SK-N-SH treated with all-trans-retinoic acid at 6 μM for 48 hours (cell line): ENCODE measurements at regions not wholly inside any gene's neighbourhood (a gene's known extent, or its start where the extent isn't known, plus 50 kb on each side); places are given as distances from the start of the nearest gene placed in this dataset.
"Not testable (repeated sequence)": the region's sequence is repeated elsewhere in the genome, so short reads cannot be mapped to it uniquely, and the experiment has no call there.

ENCODE experiments used
- ATAC-seq: fragments of 200-7000 bp; cut with Tn5 transposase; 3 replicates; pipeline ENCODE4 v1.9.1; 2020; ENCODE audit warnings: mild to moderate bottlenecking, moderate library complexity
- ARNTL ChIP-seq: fragments of 450-650 bp; formaldehyde crosslinking; IDR thresholded peaks from 2 replicates; pipeline ENCODE4 v1.5.0; 2020; ENCODE audit warnings: low read depth, mild to moderate bottlenecking, moderate library complexity, borderline replicate concordance
- BACH2 ChIP-seq: fragments of 250-450 bp; sonication (Bioruptor Pico); IDR thresholded peaks from 2 replicates; pipeline ENCODE4 v1.9.0; 2021; ENCODE audit warnings: mild to moderate bottlenecking, borderline replicate concordance
- CSDC2 ChIP-seq: fragments of 250-450 bp; sonication (Bioruptor Pico); IDR thresholded peaks from 2 replicates; pipeline ENCODE4 v1.5.0; 2020; ENCODE audit warnings: mild to moderate bottlenecking, moderate library complexity
- CSRNP3 ChIP-seq: fragments of 250-450 bp; sonication (Bioruptor Pico); IDR thresholded peaks from 2 replicates; pipeline ENCODE4 v1.5.1; 2021; ENCODE audit warnings: mild to moderate bottlenecking, moderate library complexity
- ESRRG ChIP-seq: fragments of 250-450 bp; sonication (Bioruptor Pico); IDR thresholded peaks from 2 replicates; pipeline ENCODE4 v1.6.1; 2021; ENCODE audit warnings: mild to moderate bottlenecking
- GLIS3 ChIP-seq: fragments of 250-450 bp; sonication (Bioruptor Pico); IDR thresholded peaks from 2 replicates; pipeline ENCODE4 v1.5.0; 2020; ENCODE audit warnings: mild to moderate bottlenecking, moderate library complexity
- ISL1 ChIP-seq: fragments of 250-450 bp; sonication (Bioruptor Pico); IDR thresholded peaks from 2 replicates; pipeline ENCODE4 v2.1.2; 2022; ENCODE audit warnings: mild to moderate bottlenecking, moderate library complexity
- OSR1 ChIP-seq: fragments of 250-450 bp; sonication (Bioruptor Pico); IDR thresholded peaks from 2 replicates; pipeline ENCODE4 v1.8.0; 2022; ENCODE audit warnings: moderate library complexity, mild to moderate bottlenecking, inconsistent platforms
- POU6F1 ChIP-seq: fragments of 250-450 bp; sonication (Bioruptor Pico); IDR thresholded peaks from 2 replicates; pipeline ENCODE4 v1.8.0; 2021; ENCODE audit warnings: low read depth, mild to moderate bottlenecking, moderate library complexity, borderline replicate concordance
- PPARA ChIP-seq: fragments of 250-450 bp; sonication (Bioruptor Pico); IDR thresholded peaks from 2 replicates; pipeline ENCODE4 v1.5.0; 2020; ENCODE audit warnings: mild to moderate bottlenecking, borderline replicate concordance
- RARB ChIP-seq: fragments of 250-450 bp; sonication (Bioruptor Pico); IDR thresholded peaks from 2 replicates; pipeline ENCODE4 v1.8.0; 2021; ENCODE audit warnings: mild to moderate bottlenecking, moderate library complexity
- SNAI2 ChIP-seq: fragments of 250-450 bp; sonication (Bioruptor Pico); IDR thresholded peaks from 2 replicates; pipeline ENCODE4 v1.5.0; 2020; ENCODE audit warnings: mild to moderate bottlenecking, moderate library complexity
- TOX ChIP-seq: fragments of 250-450 bp; sonication (Bioruptor Pico); IDR thresholded peaks from 2 replicates; pipeline ENCODE4 v1.8.0; 2021; ENCODE audit warnings: mild to moderate bottlenecking, moderate library complexity, borderline replicate concordance
- ZC3H10 ChIP-seq: fragments of 250-450 bp; sonication (Bioruptor Pico); IDR thresholded peaks from 2 replicates; pipeline ENCODE4 v1.5.1; 2021; ENCODE audit warnings: mild to moderate bottlenecking, moderate library complexity
- ZFP3 ChIP-seq: fragments of 250-450 bp; sonication (Bioruptor Pico); IDR thresholded peaks from 2 replicates; pipeline ENCODE4 v1.5.0; 2020; ENCODE audit warnings: mild to moderate bottlenecking, moderate library complexity
- ZFP30 ChIP-seq: fragments of 450-650 bp; formaldehyde crosslinking; IDR thresholded peaks from 2 replicates; pipeline ENCODE4 v1.5.0; 2022; ENCODE audit warnings: mild to moderate bottlenecking, moderate library complexity
- ZNF565 ChIP-seq: fragments of 450-650 bp; formaldehyde crosslinking; conservative IDR thresholded peaks from 2 replicates; pipeline ENCODE4 v1.5.0; 2020; ENCODE audit warnings: low read depth, mild to moderate bottlenecking, moderate library complexity
- ZNF70 ChIP-seq: fragments of 450-650 bp; formaldehyde crosslinking; IDR thresholded peaks from 2 replicates; pipeline ENCODE4 v1.5.0; 2020; ENCODE audit warnings: mild to moderate bottlenecking, moderate library complexity
- ZNF8 ChIP-seq: fragments of 450-650 bp; formaldehyde crosslinking; IDR thresholded peaks from 2 replicates; pipeline ENCODE4 v1.5.0; 2020; ENCODE audit warnings: mild to moderate bottlenecking, moderate library complexity
- TF ChIP-seq, protein P1 (sequence below): fragments of 250-450 bp; sonication (Bioruptor Pico); IDR thresholded peaks from 2 replicates; pipeline ENCODE4 v1.5.1; 2020; ENCODE audit warnings: low read depth, mild to moderate bottlenecking, moderate library complexity
- TF ChIP-seq, protein P2 (sequence below): fragments of 250-450 bp; sonication (Bioruptor Pico); IDR thresholded peaks from 2 replicates; pipeline ENCODE4 v1.8.0; 2020; ENCODE audit warnings: mild to moderate bottlenecking, moderate library complexity, borderline replicate concordance

DNA sequence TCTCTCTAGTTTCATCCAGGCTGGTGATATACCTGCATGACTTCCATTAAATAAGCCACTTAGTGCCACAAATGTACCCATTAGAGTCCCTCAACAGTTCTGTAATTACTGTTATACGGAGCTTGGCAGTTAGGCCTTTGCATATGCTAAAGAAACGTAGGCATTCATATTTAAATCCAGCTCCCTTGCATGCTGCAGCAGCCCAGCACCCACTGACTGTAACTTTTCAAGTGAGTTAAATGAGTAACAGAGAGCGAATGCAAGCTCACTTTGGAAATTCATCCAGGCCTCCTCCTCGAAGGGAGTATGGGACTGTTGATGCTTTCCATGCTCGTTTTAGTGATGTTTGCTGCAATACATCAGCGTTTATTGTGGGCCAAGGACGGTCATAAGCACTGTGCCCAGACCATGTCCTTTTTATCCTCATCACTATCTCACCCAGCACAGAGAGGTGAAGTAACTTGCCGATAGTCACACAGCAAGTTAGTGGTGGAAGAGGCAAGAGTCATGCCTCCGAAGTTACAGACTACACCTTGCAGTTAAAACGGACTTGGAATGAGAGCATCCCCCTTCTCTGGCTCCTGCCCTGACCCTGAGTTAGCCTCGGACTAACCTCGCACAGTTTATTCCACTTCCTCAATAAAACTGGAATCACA, 179.4 kb upstream of the PDE10A start:
- TF ChIP-seq TOX (CRISPR knock-in tag) (no peak), ZC3H10 (no peak), ZNF8 (no peak), POU6F1 (CRISPR knock-in tag) (no peak), ARNTL (CRISPR knock-in tag) (no peak), OSR1 (CRISPR knock-in tag) (no peak), ZFP30 (CRISPR knock-in tag) (no peak), ZNF70 (CRISPR knock-in tag) (no peak), ISL1 (CRISPR knock-in tag) (no peak), CSRNP3 (no peak), ZNF565 (no peak), RARB (no peak), BACH2 (CRISPR knock-in tag) (no peak)
- TF ChIP-seq, protein P1, sequence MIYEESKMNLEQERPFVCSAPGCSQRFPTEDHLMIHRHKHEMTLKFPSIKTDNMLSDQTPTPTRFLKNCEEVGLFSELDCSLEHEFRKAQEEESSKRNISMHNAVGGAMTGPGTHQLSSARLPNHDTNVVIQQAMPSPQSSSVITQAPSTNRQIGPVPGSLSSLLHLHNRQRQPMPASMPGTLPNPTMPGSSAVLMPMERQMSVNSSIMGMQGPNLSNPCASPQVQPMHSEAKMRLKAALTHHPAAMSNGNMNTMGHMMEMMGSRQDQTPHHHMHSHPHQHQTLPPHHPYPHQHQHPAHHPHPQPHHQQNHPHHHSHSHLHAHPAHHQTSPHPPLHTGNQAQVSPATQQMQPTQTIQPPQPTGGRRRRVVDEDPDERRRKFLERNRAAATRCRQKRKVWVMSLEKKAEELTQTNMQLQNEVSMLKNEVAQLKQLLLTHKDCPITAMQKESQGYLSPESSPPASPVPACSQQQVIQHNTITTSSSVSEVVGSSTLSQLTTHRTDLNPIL (CRISPR knock-in tag): no peak
- TF ChIP-seq, protein P2, sequence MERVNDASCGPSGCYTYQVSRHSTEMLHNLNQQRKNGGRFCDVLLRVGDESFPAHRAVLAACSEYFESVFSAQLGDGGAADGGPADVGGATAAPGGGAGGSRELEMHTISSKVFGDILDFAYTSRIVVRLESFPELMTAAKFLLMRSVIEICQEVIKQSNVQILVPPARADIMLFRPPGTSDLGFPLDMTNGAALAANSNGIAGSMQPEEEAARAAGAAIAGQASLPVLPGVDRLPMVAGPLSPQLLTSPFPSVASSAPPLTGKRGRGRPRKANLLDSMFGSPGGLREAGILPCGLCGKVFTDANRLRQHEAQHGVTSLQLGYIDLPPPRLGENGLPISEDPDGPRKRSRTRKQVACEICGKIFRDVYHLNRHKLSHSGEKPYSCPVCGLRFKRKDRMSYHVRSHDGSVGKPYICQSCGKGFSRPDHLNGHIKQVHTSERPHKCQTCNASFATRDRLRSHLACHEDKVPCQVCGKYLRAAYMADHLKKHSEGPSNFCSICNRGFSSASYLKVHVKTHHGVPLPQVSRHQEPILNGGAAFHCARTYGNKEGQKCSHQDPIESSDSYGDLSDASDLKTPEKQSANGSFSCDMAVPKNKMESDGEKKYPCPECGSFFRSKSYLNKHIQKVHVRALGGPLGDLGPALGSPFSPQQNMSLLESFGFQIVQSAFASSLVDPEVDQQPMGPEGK (CRISPR knock-in tag): no peak
- ATAC-seq: no peak

GRCh38 chr6:165841153-165841558, 178.1 kb upstream of the PDE10A start:
- ATAC-seq: no peak
- TF ChIP-seq ZFP30 (CRISPR knock-in tag) (no peak), ZNF70 (CRISPR knock-in tag) (no peak), POU6F1 (CRISPR knock-in tag) (no peak), PPARA (CRISPR knock-in tag) (no peak), GLIS3 (CRISPR knock-in tag) (no peak)

DNA sequence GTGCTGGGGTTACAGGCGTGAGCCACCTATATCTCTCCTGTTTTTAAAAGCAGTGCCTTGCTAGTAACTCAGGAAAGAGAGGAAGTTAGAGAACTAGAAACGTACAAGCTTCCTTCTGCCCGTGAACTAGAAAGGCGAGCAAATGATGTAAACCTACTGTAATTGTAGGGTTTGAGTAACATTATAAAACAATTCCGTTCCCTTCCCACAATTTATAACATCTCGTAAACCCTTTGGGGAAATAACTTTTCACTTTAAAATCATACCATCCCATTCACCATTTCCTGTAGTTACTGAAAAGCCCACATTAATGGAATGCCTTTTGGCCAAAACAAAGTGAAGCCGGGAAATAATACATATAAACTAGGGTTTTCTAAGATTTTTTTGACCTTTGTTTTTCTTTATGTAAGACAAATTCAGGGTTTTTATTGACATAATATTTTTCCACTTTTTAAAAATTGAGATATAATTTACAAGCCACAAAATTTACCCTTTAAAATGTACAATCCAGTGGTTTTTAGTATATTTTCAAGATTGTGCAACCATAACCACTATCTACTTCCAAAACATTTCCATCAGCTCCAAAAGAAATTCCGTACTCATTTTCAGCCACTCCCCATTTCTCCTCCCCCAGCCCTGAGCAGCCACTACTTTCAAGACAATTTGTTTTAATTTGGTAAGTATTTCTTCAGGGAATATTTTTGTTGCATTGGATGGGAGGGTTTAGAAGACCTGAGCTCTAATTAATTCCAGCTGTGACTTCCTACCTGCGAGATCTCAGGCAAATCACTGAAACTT, 175.1 kb upstream of the PDE10A start:
- ATAC-seq: no peak

DNA sequence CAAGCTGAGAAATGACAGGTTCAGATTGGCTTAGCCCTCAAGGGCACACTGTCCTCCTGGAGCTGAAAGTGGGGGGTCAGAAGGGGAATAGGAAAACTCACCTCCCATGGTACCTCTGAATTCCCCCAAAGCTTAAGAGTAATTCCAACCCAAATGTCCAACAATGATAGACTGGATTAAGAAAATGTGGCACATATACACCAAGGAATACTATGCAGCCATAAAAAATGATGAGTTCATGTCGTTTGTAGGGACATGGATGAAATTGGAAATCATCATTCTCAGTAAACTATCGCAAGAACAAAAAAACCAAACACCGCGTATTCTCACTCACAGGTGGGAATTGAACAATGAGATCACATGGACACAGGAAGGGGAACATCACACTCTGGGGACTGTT, 173.6 kb upstream of the PDE10A start:
- ATAC-seq: not testable (repeated sequence)

More for the DNA sequence above, 175.1 kb upstream of the PDE10A start:
- TF ChIP-seq ESRRG: no peak
- no peak for TF ChIP-seq ZFP3 (CRISPR knock-in tag)
- TF ChIP-seq SNAI2: no peak
- TF ChIP-seq OSR1 (CRISPR knock-in tag): no peak
- TF ChIP-seq CSDC2 (CRISPR knock-in tag): no peak
- no peak for TF ChIP-seq ARNTL (CRISPR knock-in tag)
- no peak for TF ChIP-seq BACH2 (CRISPR knock-in tag)
- TF ChIP-seq ZC3H10: no peak
- TF ChIP-seq, all 23 proteins: peak for 0
